Neural crest cell (in vitro differentiated cells): ENCODE measurements at regions not wholly inside any gene's neighbourhood (a gene's known extent, or its start where the extent isn't known, plus 50 kb on each side); places are given as distances from the start of the nearest gene placed in this dataset.
"Not testable (repeated sequence)": the region's sequence is repeated elsewhere in the genome, so short reads cannot be mapped to it uniquely, and the experiment has no call there.

Source experiments
- DNase-seq: peaks from one replicate; pipeline ENCODE4 v3.0.0; 2021; ENCODE audit warnings: low read depth, mixed read lengths, low spot score
- H3K27ac Mint-ChIP-seq: one replicate; pipeline ENCODE4 v1.8.0; 2021; ENCODE audit warnings: mild to moderate bottlenecking, mixed read lengths; ENCODE audit not compliant: unreplicated experiment
- H3K27me3 Mint-ChIP-seq: 2 replicates; pipeline ENCODE4 v1.8.0; 2021; ENCODE audit warnings: low read depth, mild to moderate bottlenecking, mixed read lengths
- H3K36me3 Mint-ChIP-seq: 2 replicates; pipeline ENCODE4 v1.8.0; 2021; ENCODE audit warnings: low read depth, mild to moderate bottlenecking, mixed read lengths
- H3K4me1 Mint-ChIP-seq: 2 replicates; pipeline ENCODE4 v1.8.0; 2021; ENCODE audit warnings: mixed read lengths
- H3K4me3 Mint-ChIP-seq: one replicate; pipeline ENCODE4 v1.8.0; 2021; ENCODE audit warnings: mild to moderate bottlenecking, mixed read lengths
- H3K9me3 Mint-ChIP-seq: 2 replicates; pipeline ENCODE4 v1.8.0; 2021; ENCODE audit warnings: mixed read lengths
- TF ChIP-seq, protein P1 (sequence below): fragments of 200-600 bp; sonication (generic); conservative IDR thresholded peaks from 2 replicates; pipeline ENCODE4 v1.5.0; 2021; ENCODE audit warnings: antibody characterized with exemption, mild to moderate bottlenecking

DNA sequence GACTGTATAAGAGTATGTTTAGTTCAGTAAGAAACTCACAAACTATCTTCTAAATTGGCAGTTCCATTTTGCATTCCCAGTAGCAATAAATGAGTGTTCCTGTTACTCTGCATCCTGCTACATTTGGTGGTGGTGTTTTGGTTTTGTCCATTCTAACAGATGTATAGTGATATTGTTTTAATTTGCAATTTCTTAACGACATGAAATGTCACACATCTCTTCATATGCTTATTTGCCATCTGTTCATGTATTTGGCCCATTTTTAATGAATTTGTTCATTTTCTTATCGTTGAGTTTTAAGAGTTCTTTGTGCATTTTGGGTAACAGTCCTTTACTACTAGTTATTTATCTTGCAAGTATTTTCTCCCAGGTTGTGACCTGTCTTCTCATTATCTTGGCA, 232.2 kb downstream of the TMA16 start:
- no peak for DNase-seq
- Mint-ChIP-seq H3K9me3 (peaks cover 10% of the 10 kb centered on the region), H3K27ac (no peak overlapping the region), H3K36me3 (peaks cover 2% of the 10 kb centered on the region), H3K4me3 (no peak overlapping the region), H3K27me3 (no peaks in the 10 kb centered on the region), H3K4me1 (no peaks in the 10 kb centered on the region)
- TF ChIP-seq, protein P1, sequence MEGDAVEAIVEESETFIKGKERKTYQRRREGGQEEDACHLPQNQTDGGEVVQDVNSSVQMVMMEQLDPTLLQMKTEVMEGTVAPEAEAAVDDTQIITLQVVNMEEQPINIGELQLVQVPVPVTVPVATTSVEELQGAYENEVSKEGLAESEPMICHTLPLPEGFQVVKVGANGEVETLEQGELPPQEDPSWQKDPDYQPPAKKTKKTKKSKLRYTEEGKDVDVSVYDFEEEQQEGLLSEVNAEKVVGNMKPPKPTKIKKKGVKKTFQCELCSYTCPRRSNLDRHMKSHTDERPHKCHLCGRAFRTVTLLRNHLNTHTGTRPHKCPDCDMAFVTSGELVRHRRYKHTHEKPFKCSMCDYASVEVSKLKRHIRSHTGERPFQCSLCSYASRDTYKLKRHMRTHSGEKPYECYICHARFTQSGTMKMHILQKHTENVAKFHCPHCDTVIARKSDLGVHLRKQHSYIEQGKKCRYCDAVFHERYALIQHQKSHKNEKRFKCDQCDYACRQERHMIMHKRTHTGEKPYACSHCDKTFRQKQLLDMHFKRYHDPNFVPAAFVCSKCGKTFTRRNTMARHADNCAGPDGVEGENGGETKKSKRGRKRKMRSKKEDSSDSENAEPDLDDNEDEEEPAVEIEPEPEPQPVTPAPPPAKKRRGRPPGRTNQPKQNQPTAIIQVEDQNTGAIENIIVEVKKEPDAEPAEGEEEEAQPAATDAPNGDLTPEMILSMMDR: no peak

DNA sequence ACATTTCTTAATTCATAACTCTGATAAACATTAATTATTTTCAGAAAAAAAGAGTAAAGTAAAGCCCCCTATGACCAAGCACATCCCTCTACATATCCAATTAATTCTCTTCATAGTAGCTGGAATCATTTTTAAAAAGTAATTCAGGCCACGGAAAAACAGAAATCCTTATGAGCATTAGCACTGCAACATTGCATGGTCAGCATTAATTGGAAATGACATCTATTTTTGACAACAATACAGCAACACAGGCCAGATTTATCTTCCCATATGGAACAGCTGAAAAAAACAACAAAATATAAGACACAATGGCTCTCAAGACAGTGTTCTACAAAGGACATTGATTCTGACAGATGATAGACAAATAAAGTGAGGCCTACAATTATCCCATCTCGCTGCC, 236.6 kb downstream of the TMA16 start:
- Mint-ChIP-seq H3K4me3 (no peak overlapping the region), H3K36me3 (peaks cover 2% of the 10 kb centered on the region), H3K9me3 (peaks cover 7% of the 10 kb centered on the region), H3K27ac (no peak overlapping the region), H3K4me1 (no peaks in the 10 kb centered on the region), H3K27me3 (no peaks in the 10 kb centered on the region)
- TF ChIP-seq, protein P1: no peak
- DNase-seq: no peak

GRCh38 chr4:163732473-163732872, 238.0 kb downstream of the TMA16 start:
- Mint-ChIP-seq H3K9me3 (peaks cover 2% of the 10 kb centered on the region), H3K4me1 (no peaks in the 10 kb centered on the region), H3K36me3 (peaks cover 2% of the 10 kb centered on the region), H3K27ac (no peak overlapping the region), H3K4me3 (no peak overlapping the region), H3K27me3 (no peaks in the 10 kb centered on the region)
- TF ChIP-seq, protein P1: no peak
- DNase-seq: no peak

DNA sequence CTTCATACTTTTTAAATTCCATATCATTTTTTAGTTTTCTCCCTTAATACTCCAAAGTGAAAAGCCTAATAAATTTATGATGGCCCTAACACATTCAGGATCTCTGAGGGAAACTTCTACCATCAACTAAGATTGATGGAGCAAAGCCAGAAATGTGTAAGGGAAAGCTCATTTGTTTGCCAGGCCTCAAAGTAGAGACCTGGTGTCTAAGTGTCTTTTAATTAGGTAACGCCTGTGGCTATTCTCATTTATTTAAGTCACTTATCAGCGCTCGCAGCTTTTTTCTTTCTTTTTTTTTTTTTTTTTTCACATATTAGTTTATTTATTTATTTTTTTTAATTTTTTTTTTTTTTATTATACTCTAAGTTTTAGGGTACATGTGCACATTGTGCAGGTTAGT, 242.4 kb downstream of the TMA16 start:
- H3K27ac Mint-ChIP-seq: no peak overlapping the region
- H3K36me3 Mint-ChIP-seq: no peaks in the 10 kb centered on the region

GRCh38 chr4:163737846-163738245, 243.4 kb downstream of the TMA16 start:
- not testable (repeated sequence) for H3K4me1 Mint-ChIP-seq

More for the DNA sequence above, 242.4 kb downstream of the TMA16 start:
- Mint-ChIP-seq H3K27me3 (no peaks in the 10 kb centered on the region), H3K4me3 (no peak overlapping the region), H3K4me1 (no peaks in the 10 kb centered on the region), H3K9me3 (peaks cover 2% of the 10 kb centered on the region)
- DNase-seq: no peak
- TF ChIP-seq, protein P1: no peak

GRCh38 chr4:163738521-163738920, 244.0 kb downstream of the TMA16 start:
- DNase-seq: no peak
- Mint-ChIP-seq H3K36me3 (no peaks in the 10 kb centered on the region), H3K4me3 (no peak overlapping the region), H3K27me3 (no peaks in the 10 kb centered on the region), H3K27ac (no peak overlapping the region), H3K4me1 (no peaks in the 10 kb centered on the region), H3K9me3 (no peaks in the 10 kb centered on the region)
- TF ChIP-seq, protein P1: no peak

More at GRCh38 chr4:163737846-163738245, 243.4 kb downstream of the TMA16 start:
- H3K27ac Mint-ChIP-seq, H3K9me3 Mint-ChIP-seq, H3K27me3 Mint-ChIP-seq, H3K36me3 Mint-ChIP-seq, H3K4me3 Mint-ChIP-seq, DNase-seq: not testable (repeated sequence)
